ENCODE measurements at regions not wholly inside any gene's neighbourhood (a gene's known extent, or its start where the extent isn't known, plus 50 kb on each side); places are given as distances from the start of the nearest gene placed in this dataset.
A peak's percentile ranks its signal among the peaks of the same experiment; 100 is the strongest.

DNA sequence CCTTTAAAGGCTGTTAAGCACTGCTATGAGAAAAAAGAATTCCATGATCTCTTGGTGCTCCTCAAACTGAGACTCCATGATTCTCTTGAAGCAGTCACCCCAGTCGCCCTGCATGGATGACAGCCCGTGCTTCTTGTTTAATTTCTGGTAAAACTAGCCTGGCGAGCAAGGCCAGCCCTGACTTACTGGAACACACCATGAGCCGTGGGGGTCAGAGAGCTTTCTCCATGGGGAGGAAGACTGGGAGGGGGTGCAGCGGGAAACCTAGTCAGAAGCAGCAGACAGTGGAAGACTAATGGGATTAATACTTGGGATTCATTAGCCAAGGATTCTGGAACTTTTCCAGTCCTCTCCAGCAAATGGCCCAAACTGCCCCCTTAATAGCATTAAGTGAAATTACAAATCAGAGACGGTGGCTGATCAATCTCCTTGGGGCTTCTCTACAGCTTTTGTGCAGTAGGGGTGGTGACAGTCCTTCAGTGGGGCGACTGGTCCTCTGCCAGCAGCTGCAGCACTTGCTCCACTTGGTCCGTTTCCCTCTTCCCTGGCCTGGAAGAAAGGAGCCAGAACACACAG is 57.2 kb upstream of the LRRN2 start:
- Histone ChIP-seq H3K27me3 (ENCODE audit: insufficient read depth, low read length, poor library complexity) (peaks cover 7% of the 10 kb centered on the region), H3K4me3 (ENCODE audit: low read depth in 1 of 2, low read length in 2 of 2) (no peak overlapping the region), H3K79me2 (ENCODE audit: insufficient read depth, low read length) (no peaks in the 10 kb centered on the region), H3K36me3 (ENCODE audit: insufficient read depth, low read length) (no peaks in the 10 kb centered on the region), H4K20me1 (ENCODE audit: insufficient read depth, low read length) (no peaks in the 10 kb centered on the region), H3K9me3 (ENCODE audit: insufficient read depth, low read length, severe bottlenecking) (peaks cover 2% of the 10 kb centered on the region), H3K9ac (ENCODE audit: low read depth, low read length) (no peak overlapping the region), H3K4me2 (ENCODE audit: insufficient read depth, low read length) (no peak overlapping the region), H2AFZ (ENCODE audit: low read depth, low read length) (no peak overlapping the region), H3K4me1 (ENCODE audit: insufficient read depth, low read length) (no peaks in the 10 kb centered on the region), H3K27ac (ENCODE audit: low read length) (no peak overlapping the region)
- TF ChIP-seq EZH2 (IDR thresholded peaks at IDR 0.05; ENCODE audit: borderline replicate concordance, low read depth, low read length, severe bottlenecking) = no peak
- TF ChIP-seq, protein P1, sequence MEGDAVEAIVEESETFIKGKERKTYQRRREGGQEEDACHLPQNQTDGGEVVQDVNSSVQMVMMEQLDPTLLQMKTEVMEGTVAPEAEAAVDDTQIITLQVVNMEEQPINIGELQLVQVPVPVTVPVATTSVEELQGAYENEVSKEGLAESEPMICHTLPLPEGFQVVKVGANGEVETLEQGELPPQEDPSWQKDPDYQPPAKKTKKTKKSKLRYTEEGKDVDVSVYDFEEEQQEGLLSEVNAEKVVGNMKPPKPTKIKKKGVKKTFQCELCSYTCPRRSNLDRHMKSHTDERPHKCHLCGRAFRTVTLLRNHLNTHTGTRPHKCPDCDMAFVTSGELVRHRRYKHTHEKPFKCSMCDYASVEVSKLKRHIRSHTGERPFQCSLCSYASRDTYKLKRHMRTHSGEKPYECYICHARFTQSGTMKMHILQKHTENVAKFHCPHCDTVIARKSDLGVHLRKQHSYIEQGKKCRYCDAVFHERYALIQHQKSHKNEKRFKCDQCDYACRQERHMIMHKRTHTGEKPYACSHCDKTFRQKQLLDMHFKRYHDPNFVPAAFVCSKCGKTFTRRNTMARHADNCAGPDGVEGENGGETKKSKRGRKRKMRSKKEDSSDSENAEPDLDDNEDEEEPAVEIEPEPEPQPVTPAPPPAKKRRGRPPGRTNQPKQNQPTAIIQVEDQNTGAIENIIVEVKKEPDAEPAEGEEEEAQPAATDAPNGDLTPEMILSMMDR (IDR thresholded peaks at IDR 0.05; ENCODE audit: borderline replicate concordance, extremely low read depth, low read length, poor library complexity, severe bottlenecking) = no peak
- ATAC-seq (ENCODE audit: insufficient read depth, low read depth) (no peak), DNase-seq (no peak)

DNA sequence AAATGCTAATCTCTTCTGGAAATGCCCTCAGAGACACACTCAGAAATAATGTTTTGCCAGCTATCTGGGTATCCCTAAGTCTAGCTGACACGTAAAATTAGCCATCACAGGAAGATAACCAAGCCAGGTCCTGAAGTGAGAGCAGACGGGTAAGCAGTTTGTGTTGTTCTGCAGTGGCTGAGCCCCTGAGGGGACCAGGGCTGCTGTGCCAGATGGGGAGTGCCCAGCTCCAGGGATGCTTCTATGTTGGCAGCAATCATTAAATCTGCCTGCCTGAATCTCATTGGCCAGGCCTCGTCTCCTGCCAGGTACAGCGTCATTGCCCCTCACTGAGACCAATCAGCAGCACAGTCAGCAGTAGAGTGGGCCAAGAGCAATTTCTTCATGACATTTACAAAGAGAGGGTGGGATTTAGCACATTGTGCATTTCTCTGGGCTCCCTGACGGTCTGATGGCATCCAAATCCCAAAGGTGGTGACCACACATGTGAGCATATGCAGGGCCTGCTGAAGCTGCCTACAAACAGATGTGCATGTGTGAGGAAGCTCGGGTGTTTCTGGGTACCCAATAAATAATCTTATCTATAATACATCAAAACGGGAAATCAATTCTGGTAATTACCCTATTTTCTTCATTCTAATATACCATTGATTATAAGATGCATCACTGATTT is 58.7 kb upstream of the LRRN2 start:
- no peaks in the 10 kb centered on the region for H4K20me1 ChIP-seq (ENCODE audit: insufficient read depth, low read length)
- H3K36me3 ChIP-seq (ENCODE audit: insufficient read depth, low read length) = no peaks in the 10 kb centered on the region
- H2AFZ ChIP-seq (ENCODE audit: low read depth, low read length) = no peak overlapping the region
- H3K4me3 ChIP-seq (ENCODE audit: low read depth in 1 of 2, low read length in 2 of 2) = no peak overlapping the region
- no peaks in the 10 kb centered on the region for H3K4me1 ChIP-seq (ENCODE audit: insufficient read depth, low read length)
- H3K9me3 ChIP-seq (ENCODE audit: insufficient read depth, low read length, severe bottlenecking) = no peaks in the 10 kb centered on the region
- DNase-seq (no peak), ATAC-seq (ENCODE audit: insufficient read depth, low read depth) (no peak)
- H3K4me2 ChIP-seq (ENCODE audit: insufficient read depth, low read length) = no peak overlapping the region
- no peak for TF ChIP-seq EZH2 (IDR thresholded peaks at IDR 0.05; ENCODE audit: borderline replicate concordance, low read depth, low read length, severe bottlenecking)
- TF ChIP-seq, protein P1 (IDR thresholded peaks at IDR 0.05; ENCODE audit: borderline replicate concordance, extremely low read depth, low read length, poor library complexity, severe bottlenecking) = no peak
- no peaks in the 10 kb centered on the region for H3K79me2 ChIP-seq (ENCODE audit: insufficient read depth, low read length)
- H3K9ac ChIP-seq (ENCODE audit: low read depth, low read length) = no peak overlapping the region
- H3K27ac ChIP-seq (ENCODE audit: low read length) = no peak overlapping the region
- H3K27me3 ChIP-seq (ENCODE audit: insufficient read depth, low read length, poor library complexity) = peaks cover 12% of the 10 kb centered on the region

DNA sequence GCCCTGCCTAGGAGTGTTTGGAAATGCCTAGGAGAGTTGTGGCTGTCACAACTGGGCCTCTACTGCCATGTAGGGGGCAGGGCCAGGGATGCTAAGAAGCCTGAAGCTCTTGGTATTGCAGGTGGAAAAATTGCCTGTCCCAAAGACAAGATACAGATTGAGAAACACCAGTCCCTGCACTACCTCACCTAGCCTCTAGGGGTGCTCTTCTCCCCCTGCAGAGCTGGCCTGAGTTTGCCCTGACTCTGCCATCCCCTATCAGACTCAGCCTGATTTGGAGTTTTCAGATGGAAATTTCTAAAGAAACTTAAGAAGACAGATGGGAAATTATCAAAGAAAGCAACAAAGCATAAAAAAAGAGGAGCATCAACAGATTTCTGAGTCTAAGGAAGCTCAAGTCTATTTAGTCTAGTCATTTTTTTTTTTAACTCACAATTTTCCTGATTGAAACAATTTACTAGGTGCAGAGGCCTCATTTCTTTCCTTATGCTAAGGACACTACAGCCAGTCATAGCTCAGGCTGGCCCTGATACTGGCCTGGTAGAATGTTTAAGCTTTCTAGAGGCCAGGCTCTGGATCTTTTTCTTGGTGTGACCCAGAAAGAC is 61.4 kb upstream of the LRRN2 start:
- H2AFZ ChIP-seq (ENCODE audit: low read depth, low read length) = no peak overlapping the region
- H3K4me2 ChIP-seq (ENCODE audit: insufficient read depth, low read length) = no peak overlapping the region
- no peak overlapping the region for H3K4me3 ChIP-seq (ENCODE audit: low read depth in 1 of 2, low read length in 2 of 2)
- peaks cover 9% of the 10 kb centered on the region for H3K27me3 ChIP-seq (ENCODE audit: insufficient read depth, low read length, poor library complexity)
- no peak for TF ChIP-seq EZH2 (IDR thresholded peaks at IDR 0.05; ENCODE audit: borderline replicate concordance, low read depth, low read length, severe bottlenecking)
- TF ChIP-seq, protein P1 (IDR thresholded peaks at IDR 0.05; ENCODE audit: borderline replicate concordance, extremely low read depth, low read length, poor library complexity, severe bottlenecking) = peak; percentile 94
- no peaks in the 10 kb centered on the region for H3K9me3 ChIP-seq (ENCODE audit: insufficient read depth, low read length, severe bottlenecking)
- peak; percentile 54 for DNase-seq
- H3K27ac ChIP-seq (ENCODE audit: low read length) = no peak overlapping the region
- ATAC-seq (ENCODE audit: insufficient read depth, low read depth) = peak; percentile 83
- H3K36me3 ChIP-seq (ENCODE audit: insufficient read depth, low read length) = no peaks in the 10 kb centered on the region
- H3K9ac ChIP-seq (ENCODE audit: low read depth, low read length) = no peak overlapping the region
- no peaks in the 10 kb centered on the region for H4K20me1 ChIP-seq (ENCODE audit: insufficient read depth, low read length)
- no peaks in the 10 kb centered on the region for H3K4me1 ChIP-seq (ENCODE audit: insufficient read depth, low read length)
- H3K79me2 ChIP-seq (ENCODE audit: insufficient read depth, low read length) = no peaks in the 10 kb centered on the region
